ENCODE measurements at regions not wholly inside any gene's neighbourhood (a gene's known extent, or its start where the extent isn't known, plus 50 kb on each side); places are given as distances from the start of the nearest gene placed in this dataset.

DNA sequence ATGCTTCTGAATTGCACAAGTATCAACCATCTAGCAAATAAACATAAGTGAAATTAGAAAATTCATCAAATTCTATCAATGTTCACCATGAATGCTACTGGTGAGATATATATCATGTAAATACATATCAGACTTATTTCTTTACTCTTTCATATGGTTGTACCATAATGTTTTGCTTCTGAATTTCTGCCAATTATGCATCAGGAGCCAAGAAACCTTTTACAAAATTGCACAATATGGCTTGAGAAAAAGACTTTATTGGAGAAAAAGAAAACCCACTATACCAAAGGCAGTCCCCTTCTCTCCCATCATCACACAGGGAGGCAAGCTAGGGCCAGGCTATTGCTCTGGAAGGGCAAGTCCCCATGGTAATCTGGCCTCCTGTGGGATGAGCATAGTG, 402.6 kb downstream of the C6orf118 start:
- TF ChIP-seq EZH2 (IDR thresholded peaks at IDR 0.05; ENCODE audit: insufficient read depth, poor library complexity, severe bottlenecking) (no peak), EZH2phosphoT487 (IDR thresholded peaks at IDR 0.05; ENCODE audit: insufficient read depth, low read depth) (no peak)
